ENCODE measurements at regions not wholly inside any gene's neighbourhood (a gene's known extent, or its start where the extent isn't known, plus 50 kb on each side); places are given as distances from the start of the nearest gene placed in this dataset.

DNA sequence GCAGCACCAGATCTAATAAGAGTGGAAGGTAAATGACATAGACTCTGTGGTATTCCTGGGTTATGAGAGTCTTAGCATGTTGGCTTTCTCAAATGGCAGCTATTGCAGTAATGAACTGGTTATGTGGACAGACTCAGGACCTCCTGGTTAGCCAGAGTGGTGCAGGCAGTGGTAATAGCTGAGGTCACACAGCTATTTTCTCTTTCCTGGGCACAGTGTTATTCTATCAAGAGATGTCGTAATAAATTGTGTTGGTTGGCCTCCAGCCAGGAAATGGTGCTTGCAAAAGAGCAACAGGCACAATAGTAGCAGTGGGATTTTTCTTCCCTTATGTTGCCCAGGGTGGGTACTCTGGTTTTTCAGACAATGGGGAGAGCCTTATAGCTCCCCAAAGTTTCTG is 279.2 kb upstream of the FGF16 start:
- DNase-seq (no peak), ATAC-seq (no peak)
- no peaks in the 10 kb centered on the region for H3K9me3 ChIP-seq
- H3K4me3 ChIP-seq = no peak overlapping the region
- H3K4me1 ChIP-seq = no peaks in the 10 kb centered on the region
- no peaks in the 10 kb centered on the region for H3K27me3 ChIP-seq
- H3K36me3 ChIP-seq = no peaks in the 10 kb centered on the region
- no peak for TF ChIP-seq POLR2A (IDR thresholded peaks at IDR 0.05)
- TF ChIP-seq CTCF (IDR thresholded peaks at IDR 0.05 in 4 of 5, conservative IDR thresholded peaks at IDR 0.05 in 1 of 5) = no peak
- in situ Hi-C loops (cut with MboI; ENCODE audit: low sequenced_read_pairs in 4 of 4) (no loop called here), intact Hi-C loops (cut with DNase I; ENCODE audit: low total_unique reads) (no loop called here)
- no peak overlapping the region for H3K27ac ChIP-seq

DNA sequence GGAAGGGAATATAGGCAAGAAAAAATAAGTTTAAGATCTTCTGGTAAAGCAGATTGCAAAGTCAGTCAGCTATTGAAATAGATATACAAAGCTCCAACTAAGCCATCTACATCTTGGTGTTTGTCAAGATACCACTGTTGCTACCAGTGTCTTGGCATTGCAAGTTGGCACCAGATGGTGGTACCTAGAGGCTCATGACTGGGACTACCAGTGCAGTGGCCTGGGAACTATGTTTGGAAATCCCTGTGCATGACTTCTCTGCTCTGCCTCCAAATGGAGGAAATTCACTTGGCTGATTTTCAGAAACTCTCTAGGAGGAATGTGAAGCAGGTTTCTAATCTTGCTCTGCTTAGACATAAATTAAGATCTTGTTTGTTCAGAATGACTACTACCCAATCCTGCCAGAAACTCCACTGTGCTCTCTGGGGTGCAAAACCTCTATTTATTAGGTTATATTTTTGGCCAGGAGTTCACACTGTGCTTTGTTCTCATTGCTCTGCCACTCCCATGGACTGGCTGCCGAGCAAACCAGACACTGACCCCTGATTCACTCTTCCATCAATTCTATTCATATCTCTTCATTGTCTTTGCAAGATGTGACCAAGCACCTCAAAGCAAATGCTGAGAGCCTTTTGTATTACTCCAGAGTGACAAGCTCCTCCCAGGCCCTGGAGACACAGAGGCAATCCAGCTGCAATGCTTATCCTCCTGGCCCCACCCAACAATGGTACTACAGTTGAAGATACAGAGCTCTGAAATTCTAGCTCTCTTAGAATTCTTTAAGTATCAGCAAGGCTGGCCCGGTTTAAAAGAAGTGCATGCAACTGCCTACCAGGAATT is 272.3 kb upstream of the FGF16 start:
- in situ Hi-C loops (cut with MboI; ENCODE audit: low sequenced_read_pairs in 4 of 4) (no loop called here), intact Hi-C loops (cut with DNase I; ENCODE audit: low total_unique reads) (no loop called here)
- Histone ChIP-seq H3K9me3 (no peaks in the 10 kb centered on the region), H3K4me3 (no peak overlapping the region), H3K27ac (no peak overlapping the region), H3K4me1 (no peaks in the 10 kb centered on the region), H3K36me3 (no peaks in the 10 kb centered on the region), H3K27me3 (no peaks in the 10 kb centered on the region)
- ATAC-seq (no peak), DNase-seq (no peak)
- TF ChIP-seq CTCF (IDR thresholded peaks at IDR 0.05 in 4 of 5, conservative IDR thresholded peaks at IDR 0.05 in 1 of 5) (no peak), POLR2A (IDR thresholded peaks at IDR 0.05) (no peak)

DNA sequence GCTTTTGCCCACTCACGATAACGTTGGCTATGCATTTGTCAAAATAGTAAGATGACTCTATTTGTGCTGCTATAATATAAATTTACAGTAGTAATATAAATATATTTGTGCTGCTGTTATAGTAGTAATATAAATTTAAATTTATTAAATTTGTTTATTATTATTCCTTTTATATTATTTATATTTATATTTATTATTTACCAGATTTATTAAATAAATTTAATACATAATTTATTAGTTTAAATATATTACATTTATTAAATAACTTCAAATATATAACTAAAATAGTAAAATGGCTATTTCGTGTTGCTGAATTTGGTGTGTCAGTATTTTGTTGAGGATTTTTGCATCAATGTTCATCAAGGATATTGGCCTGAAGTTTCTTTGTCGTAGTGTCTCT is 246.5 kb upstream of the FGF16 start:
- TF ChIP-seq CTCF (IDR thresholded peaks at IDR 0.05 in 4 of 5, conservative IDR thresholded peaks at IDR 0.05 in 1 of 5) (no peak), POLR2A (IDR thresholded peaks at IDR 0.05) (no peak)
- no peaks in the 10 kb centered on the region for H3K36me3 ChIP-seq
- in situ Hi-C loops (cut with MboI; ENCODE audit: low sequenced_read_pairs in 4 of 4) (no loop called here), intact Hi-C loops (cut with DNase I; ENCODE audit: low total_unique reads) (no loop called here)
- H3K27ac ChIP-seq = no peak overlapping the region
- H3K4me3 ChIP-seq = no peak overlapping the region
- DNase-seq (no peak), ATAC-seq (no peak)
- H3K4me1 ChIP-seq = no peaks in the 10 kb centered on the region
- H3K9me3 ChIP-seq = no peaks in the 10 kb centered on the region
- H3K27me3 ChIP-seq = no peaks in the 10 kb centered on the region

DNA sequence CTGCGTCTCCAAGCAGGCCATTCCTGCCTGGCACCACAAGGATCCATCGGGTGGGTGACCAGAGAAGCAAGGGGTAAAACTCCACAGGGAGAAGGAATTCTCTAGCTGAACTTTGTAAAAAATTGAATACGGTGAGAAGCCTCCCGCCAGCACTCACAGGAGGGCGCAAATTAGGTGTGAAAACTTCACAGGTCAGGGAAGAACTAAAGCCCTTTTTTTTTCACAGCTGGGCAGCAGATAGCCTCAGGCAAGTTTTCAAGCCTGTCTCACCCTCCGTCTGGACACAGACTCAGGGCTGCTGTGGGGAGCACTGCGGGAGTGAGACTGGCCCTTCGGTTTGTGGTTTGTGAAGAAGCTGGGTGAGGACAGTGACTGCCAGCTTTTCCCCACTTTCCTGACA is 224.1 kb upstream of the FGF16 start:
- Histone ChIP-seq H3K4me1 (no peaks in the 10 kb centered on the region), H3K36me3 (no peaks in the 10 kb centered on the region), H3K27ac (no peak overlapping the region), H3K4me3 (no peak overlapping the region), H3K9me3 (no peaks in the 10 kb centered on the region), H3K27me3 (no peaks in the 10 kb centered on the region)
- in situ Hi-C loops (cut with MboI; ENCODE audit: low sequenced_read_pairs in 4 of 4) = no loop called here
- no peak for TF ChIP-seq CTCF (IDR thresholded peaks at IDR 0.05 in 4 of 5, conservative IDR thresholded peaks at IDR 0.05 in 1 of 5)
- no peak for TF ChIP-seq POLR2A (IDR thresholded peaks at IDR 0.05)
- no peak for ATAC-seq
- intact Hi-C loops (cut with DNase I; ENCODE audit: low total_unique reads) = no loop called here
- DNase-seq = no peak
